Upper lobe of left lung (tissue), 6 donors: ENCODE measurements at regions not wholly inside any gene's neighbourhood (a gene's known extent, or its start where the extent isn't known, plus 50 kb on each side); places are given as distances from the start of the nearest gene placed in this dataset.
A peak's percentile ranks its signal among the peaks of the same experiment; 100 is the strongest.

ENCODE experiments used
- ATAC-seq, 2 donors: fragments of 200-7000 bp; cut with Tn5 transposase; one replicate each; pipeline ENCODE4 v1.9.1; 2022; ENCODE audit warnings: mild to moderate bottlenecking in 2 of 2, moderate library complexity in 2 of 2; ENCODE audit not compliant: low FRiP score in 2 of 2
- DNase-seq, 2 donors: peaks; one replicate each; pipeline ENCODE4 v3.0.0-alpha.2; 2019 to 2020
- H3K27ac ChIP-seq, 4 donors: fragments of 200-600 bp; sonication (generic); one replicate each; pipeline ENCODE4 v1.5.1; 2016 to 2019
- H3K27me3 ChIP-seq, 4 donors: fragments of 200-600 bp; sonication (generic); one replicate each; pipeline ENCODE4 v1.5.1; 2017 to 2019
- H3K36me3 ChIP-seq, 4 donors: fragments of 200-600 bp; sonication (generic); one replicate each; pipeline ENCODE4 v1.5.1; 2016 to 2019
- H3K4me1 ChIP-seq, 4 donors: fragments of 200-600 bp; sonication (generic); one replicate each; pipeline ENCODE4 v1.5.1; 2018 to 2019
- H3K4me3 ChIP-seq, 4 donors: fragments of 200-600 bp; sonication (generic); one replicate each; pipeline ENCODE4 v1.5.1; 2017 to 2019; ENCODE audit warnings: mild to moderate bottlenecking in 2 of 4, moderate library complexity in 1 of 4
- H3K9me3 ChIP-seq, 4 donors: fragments of 200-600 bp; sonication (generic); one replicate each; pipeline ENCODE4 v1.5.1; 2018 to 2019
- EP300 ChIP-seq, 4 donors: sonication (generic); formaldehyde crosslinking; IDR thresholded peaks; one replicate each; pipeline ENCODE4 v1.5.1; 2017; ENCODE audit warnings: antibody characterized with exemption in 4 of 4, control low read depth in 2 of 4
- POLR2A ChIP-seq, 4 donors: fragments of 450-650 bp; IDR thresholded peaks; one replicate each; pipeline ENCODE4 v1.5.1; 2016 to 2017; ENCODE audit warnings: antibody characterized with exemption in 4 of 4, mild to moderate bottlenecking in 2 of 4
- POLR2AphosphoS5 ChIP-seq, 2 donors: sonication (generic); formaldehyde crosslinking; IDR thresholded peaks; one replicate each; pipeline ENCODE4 v1.5.1; 2017; ENCODE audit warnings: antibody characterized with exemption in 2 of 2
- WGBS, 2 donors: methylation state at CpG; one replicate each; pipeline ENCODE4 v1.1.5; 2017 to 2018; 5-methylcytosine and 5-hydroxymethylcytosine counted together
- TF ChIP-seq, protein P1 (sequence below), 6 experiments: fragments of 450-650 bp in 4 of 6; fragments of 200-600 bp in 2 of 6; sonication (generic) in 2 of 6; IDR thresholded peaks; one replicate each; pipeline ENCODE4 v1.5.1; 2016 to 2019; ENCODE audit warnings: antibody characterized with exemption in 6 of 6
- donor health status: DM: no; HTN: no; CAD: no; lungs with moderate emphysema.
- donor health status: DM: no; HTN: yes; CAD: no; lungs with severe emphysema.

DNA sequence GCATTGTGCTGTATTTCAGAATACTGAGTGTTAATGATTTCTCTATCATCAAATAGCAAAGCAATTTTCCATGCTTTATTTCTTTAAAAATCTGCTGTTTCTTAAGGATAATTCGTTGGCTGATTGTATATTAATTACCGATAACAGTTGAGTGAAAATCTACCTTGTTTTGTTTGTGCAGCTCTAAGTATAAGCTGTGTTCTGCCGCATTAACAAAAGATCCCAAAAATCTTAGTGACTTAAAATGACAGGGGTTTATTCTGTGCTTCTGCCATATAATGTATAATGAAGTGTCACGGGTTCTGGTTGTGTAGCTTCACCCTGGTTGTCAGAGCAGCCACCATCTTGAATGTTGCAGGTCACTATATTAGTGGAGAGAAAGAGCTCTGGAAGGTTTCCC, 196.1 kb downstream of the ACTR3 start:
- no peak for ATAC-seq
- DNase-seq: no peak
- 87 to 90% methylated on average over 4 of the region's 4 CpGs for WGBS, 2 donors
- Histone ChIP-seq H3K27ac (no peak overlapping the region), H3K4me1 (no peaks in the 10 kb centered on the region), H3K4me3 (no peak overlapping the region), H3K9me3 (no peaks in the 10 kb centered on the region), H3K27me3 (no peaks in the 10 kb centered on the region), H3K36me3 (no peaks in the 10 kb centered on the region)
- TF ChIP-seq EP300 (IDR thresholded peaks at IDR 0.05): no peak
- TF ChIP-seq, protein P1, sequence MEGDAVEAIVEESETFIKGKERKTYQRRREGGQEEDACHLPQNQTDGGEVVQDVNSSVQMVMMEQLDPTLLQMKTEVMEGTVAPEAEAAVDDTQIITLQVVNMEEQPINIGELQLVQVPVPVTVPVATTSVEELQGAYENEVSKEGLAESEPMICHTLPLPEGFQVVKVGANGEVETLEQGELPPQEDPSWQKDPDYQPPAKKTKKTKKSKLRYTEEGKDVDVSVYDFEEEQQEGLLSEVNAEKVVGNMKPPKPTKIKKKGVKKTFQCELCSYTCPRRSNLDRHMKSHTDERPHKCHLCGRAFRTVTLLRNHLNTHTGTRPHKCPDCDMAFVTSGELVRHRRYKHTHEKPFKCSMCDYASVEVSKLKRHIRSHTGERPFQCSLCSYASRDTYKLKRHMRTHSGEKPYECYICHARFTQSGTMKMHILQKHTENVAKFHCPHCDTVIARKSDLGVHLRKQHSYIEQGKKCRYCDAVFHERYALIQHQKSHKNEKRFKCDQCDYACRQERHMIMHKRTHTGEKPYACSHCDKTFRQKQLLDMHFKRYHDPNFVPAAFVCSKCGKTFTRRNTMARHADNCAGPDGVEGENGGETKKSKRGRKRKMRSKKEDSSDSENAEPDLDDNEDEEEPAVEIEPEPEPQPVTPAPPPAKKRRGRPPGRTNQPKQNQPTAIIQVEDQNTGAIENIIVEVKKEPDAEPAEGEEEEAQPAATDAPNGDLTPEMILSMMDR (IDR thresholded peaks at IDR 0.05): no peak
- TF ChIP-seq POLR2A (IDR thresholded peaks at IDR 0.05): no peak
- TF ChIP-seq POLR2AphosphoS5 (IDR thresholded peaks at IDR 0.05): no peak

DNA sequence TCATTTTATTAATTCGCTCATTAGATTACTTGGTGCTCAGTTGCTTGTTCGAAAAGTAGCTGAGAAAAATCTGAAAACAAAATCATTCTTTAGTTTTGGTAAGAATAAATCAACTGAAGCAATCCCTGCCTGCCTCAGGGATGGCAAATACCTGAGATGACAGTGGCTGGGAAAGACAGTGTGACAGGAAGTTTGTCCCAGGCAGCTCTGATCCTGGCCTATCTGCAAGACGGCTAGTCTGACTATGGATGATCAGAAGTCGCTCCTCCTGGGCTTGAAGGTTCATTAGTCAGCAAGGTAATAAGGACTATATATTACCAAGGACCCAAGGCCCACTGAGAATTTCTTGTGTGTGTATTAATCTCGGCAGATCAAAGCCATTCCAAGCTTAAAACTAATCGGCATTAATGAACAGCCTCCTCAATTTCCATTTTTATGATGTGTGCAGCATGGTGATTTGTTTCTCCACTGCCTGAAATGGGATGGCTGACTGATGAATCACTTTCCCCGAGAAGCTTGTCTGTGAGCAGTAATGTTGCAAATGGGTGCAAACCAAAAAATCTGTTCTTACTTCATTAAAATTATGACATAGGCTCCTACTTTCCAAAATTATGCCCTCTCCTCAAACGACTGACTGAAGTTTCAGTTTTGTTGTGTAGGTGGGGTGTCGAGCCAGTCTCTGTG, 199.9 kb downstream of the ACTR3 start:
- ATAC-seq (no peak), DNase-seq (no peak)
- WGBS, 2 donors: 81 to 86% methylated on average over 9 of the region's 9 CpGs
- no peaks in the 10 kb centered on the region for H3K9me3 ChIP-seq
- TF ChIP-seq, protein P1 (IDR thresholded peaks at IDR 0.05): no peak
- TF ChIP-seq EP300 (IDR thresholded peaks at IDR 0.05): no peak
- TF ChIP-seq POLR2A (IDR thresholded peaks at IDR 0.05): no peak
- TF ChIP-seq POLR2AphosphoS5 (IDR thresholded peaks at IDR 0.05): no peak
- no peaks in the 10 kb centered on the region for H3K4me1 ChIP-seq
- no peaks in the 10 kb centered on the region for H3K36me3 ChIP-seq
- H3K4me3 ChIP-seq: no peak overlapping the region
- no peak overlapping the region for H3K27ac ChIP-seq
- no peaks in the 10 kb centered on the region for H3K27me3 ChIP-seq

DNA sequence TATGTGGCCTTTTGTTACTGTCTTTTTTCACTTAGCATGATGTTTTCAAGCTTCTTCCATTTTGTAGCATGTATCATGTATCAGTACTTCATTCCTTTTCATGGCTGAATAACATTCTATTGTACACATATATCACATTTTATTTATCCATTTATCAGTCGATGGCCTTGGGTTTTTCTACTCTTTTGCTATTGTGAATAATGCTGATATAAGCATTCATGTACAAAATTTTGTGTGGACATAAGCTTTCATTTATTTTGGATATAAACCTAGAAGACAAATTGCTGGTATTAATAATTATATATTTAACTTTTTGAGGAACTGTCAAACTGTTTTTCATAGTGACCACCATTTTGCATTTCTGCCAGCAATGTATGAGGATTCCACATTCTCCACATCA, 201.1 kb downstream of the ACTR3 start:
- no peak for ATAC-seq
- DNase-seq: no peak
- Histone ChIP-seq H3K27ac (no peak overlapping the region), H3K4me3 (no peak overlapping the region), H3K36me3 (no peaks in the 10 kb centered on the region), H3K27me3 (no peaks in the 10 kb centered on the region), H3K4me1 (no peaks in the 10 kb centered on the region), H3K9me3 (peaks cover 0 to 4% (median 2%) of the 10 kb centered on the region in 4 donors)
- WGBS, 2 donors: 86 to 88% methylated on average over 1 of the region's 1 CpG
- TF ChIP-seq POLR2AphosphoS5 (IDR thresholded peaks at IDR 0.05) (no peak), POLR2A (IDR thresholded peaks at IDR 0.05) (no peak)
- TF ChIP-seq, protein P1 (IDR thresholded peaks at IDR 0.05): no peak

DNA sequence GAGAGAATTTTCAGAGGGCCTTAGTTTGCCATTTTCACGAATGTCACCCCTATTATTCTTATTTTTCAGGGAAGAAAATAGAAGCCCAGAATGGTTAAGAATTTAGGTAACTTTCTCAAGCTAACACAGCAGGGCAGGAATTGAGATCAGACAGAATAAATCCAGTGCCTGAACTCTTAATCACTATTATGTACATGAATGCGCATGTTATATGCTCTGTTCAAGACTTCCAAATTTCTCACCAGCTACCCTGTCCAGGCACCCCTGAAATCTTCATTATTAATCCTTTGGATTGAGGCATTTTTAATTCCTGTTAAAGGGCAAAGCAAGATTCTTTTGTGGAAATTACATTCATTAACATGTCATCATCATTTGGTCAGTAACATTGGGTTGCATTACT, 218.4 kb downstream of the ACTR3 start:
- DNase-seq (no peak), ATAC-seq (no peak)
- WGBS, 2 donors: 84 to 86% methylated on average over 2 of the region's 2 CpGs
- Histone ChIP-seq H3K27me3 (no peaks in the 10 kb centered on the region), H3K4me1 (no peaks in the 10 kb centered on the region), H3K4me3 (no peak overlapping the region), H3K9me3 (peaks cover 0 to 7% (median 6%) of the 10 kb centered on the region in 4 donors), H3K27ac (no peak overlapping the region), H3K36me3 (no peaks in the 10 kb centered on the region)
- TF ChIP-seq POLR2A (IDR thresholded peaks at IDR 0.05): no peak
- no peak for TF ChIP-seq POLR2AphosphoS5 (IDR thresholded peaks at IDR 0.05)
- no peak for TF ChIP-seq EP300 (IDR thresholded peaks at IDR 0.05)
- TF ChIP-seq, protein P1 (IDR thresholded peaks at IDR 0.05): no peak

DNA sequence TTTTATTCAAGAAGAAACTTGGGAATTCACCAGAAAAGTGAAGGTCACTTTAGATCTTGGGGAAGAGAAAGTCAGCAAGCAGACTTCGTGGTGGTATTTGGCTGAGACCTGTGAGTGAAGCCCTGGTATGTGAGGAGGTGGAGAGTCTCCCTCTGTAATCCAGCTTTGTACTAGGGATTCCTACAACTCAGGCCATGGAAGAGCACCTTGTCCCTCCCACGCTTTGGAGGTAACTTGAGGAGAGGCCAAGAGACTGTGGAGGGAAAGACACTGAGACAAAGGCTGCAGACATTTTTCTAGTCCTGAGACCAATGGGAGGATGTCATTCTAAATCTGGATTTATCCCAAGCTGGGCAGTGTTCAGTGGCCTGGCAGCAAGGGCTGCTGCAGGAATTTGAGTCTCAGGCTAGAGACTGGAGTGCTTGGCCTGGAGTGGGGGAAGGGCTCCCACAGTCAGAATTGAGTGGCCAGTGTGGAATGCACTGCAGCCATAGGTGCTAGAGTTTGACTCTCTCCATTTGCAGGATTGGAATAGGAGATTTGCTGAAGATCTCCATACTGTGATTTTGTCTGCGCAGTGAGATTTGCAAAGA, 219.0 kb downstream of the ACTR3 start:
- H3K27ac ChIP-seq: no peak overlapping the region
- no peaks in the 10 kb centered on the region for H3K27me3 ChIP-seq
- H3K4me1 ChIP-seq: no peaks in the 10 kb centered on the region
- DNase-seq: no peak
- 39 to 63% methylated on average over 2 to 3 of the region's 3 CpGs for WGBS, 2 donors
- H3K9me3 ChIP-seq: peaks cover 0 to 7% (median 6%) of the 10 kb centered on the region in 4 donors
- H3K36me3 ChIP-seq: no peaks in the 10 kb centered on the region
- H3K4me3 ChIP-seq: no peak overlapping the region
- TF ChIP-seq POLR2A (IDR thresholded peaks at IDR 0.05) (no peak), EP300 (IDR thresholded peaks at IDR 0.05) (no peak), POLR2AphosphoS5 (IDR thresholded peaks at IDR 0.05) (no peak)
- TF ChIP-seq, protein P1 (IDR thresholded peaks at IDR 0.05): no peak
- peak; percentile 17 to 66 for ATAC-seq
